DLD1 (cell line): ENCODE measurements at regions not wholly inside any gene's neighbourhood (a gene's known extent, or its start where the extent isn't known, plus 50 kb on each side); places are given as distances from the start of the nearest gene placed in this dataset.

Experiments
- in situ Hi-C: cut with HindIII; loops from 2 replicates; pipeline ENCODE4 v1.10.0; 2017; ENCODE audit warnings: low sequenced_read_pairs

DNA sequence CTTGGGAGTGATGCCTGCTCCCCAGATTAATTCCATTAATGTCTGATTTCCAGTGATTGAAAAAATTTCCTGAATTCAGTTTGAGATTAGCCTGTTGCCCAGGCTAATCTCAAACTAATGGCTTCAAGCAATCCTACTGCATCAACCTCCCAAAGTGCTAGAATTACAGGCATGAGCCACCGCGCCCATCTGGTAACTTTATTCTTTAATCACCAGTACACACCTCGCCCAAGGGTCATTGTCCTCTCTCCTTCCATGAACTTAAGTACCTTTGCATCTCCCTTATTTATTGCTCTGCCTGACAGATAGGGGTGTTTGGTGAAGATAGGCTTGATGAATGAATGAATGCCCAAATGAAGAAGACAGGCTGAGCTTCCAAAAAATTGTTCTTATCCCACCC is 366.5 kb downstream of the SIPA1L2 start:
- in situ Hi-C loops, result no loop called here

DNA sequence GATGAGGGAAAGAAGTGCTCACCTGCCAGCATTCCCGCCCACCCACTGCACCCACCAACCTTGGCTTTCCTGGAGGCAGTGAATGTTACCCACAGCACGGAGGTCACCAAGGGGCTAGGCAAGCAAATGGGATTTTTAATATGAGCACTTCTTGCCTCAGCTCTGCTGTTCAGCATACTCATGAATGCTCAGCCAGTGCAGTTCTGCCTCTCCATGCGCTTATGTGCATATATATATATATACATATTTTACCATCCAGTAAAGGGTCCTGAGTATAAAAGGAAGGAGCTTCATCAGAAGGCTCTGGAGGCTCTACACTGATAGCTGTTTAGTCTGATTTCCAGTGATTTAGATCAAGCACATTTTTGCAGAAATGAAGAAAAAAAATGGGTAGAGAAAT is 366.9 kb downstream of the SIPA1L2 start:
- in situ Hi-C loops, result no loop called here

DNA sequence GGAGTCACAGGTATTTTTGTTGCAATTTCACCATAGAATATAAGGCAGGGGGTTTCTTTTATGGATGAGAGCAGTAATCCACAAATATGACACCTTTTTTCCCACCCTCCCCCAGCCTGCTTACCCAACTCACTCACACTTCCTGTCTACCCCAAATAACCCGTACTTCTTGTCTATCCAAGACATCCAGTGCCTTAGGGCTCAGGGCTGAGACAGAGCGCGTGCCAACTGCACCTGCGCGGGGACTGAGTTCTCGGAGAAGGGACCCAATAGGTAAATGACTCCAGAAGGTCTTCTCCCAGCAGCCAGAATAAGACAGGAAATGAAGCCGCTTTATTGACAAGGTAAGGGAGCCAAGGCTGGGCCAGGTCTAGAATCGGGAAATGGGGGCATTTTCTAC is 369.1 kb downstream of the SIPA1L2 start:
- in situ Hi-C loops, result no loop called here

DNA sequence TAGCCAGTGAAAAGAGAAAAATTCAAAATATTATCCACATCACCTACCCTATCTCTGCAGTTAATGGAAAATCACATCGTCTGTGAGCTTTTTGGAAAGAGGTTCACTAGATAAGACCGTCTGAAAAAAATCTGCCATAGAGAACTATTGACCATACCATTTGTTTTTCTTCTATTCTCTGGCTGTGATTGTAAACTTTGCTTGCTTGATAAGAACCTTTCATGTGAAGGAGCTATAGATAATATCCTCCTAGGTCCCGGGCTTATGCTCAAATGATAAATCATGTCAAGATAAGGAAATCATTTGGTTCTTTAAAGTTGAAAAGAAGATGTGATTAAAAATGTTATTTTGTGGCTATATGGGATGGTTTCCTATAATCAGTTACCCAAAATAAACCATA is 369.9 kb downstream of the SIPA1L2 start:
- in situ Hi-C loops, result no loop called here

DNA sequence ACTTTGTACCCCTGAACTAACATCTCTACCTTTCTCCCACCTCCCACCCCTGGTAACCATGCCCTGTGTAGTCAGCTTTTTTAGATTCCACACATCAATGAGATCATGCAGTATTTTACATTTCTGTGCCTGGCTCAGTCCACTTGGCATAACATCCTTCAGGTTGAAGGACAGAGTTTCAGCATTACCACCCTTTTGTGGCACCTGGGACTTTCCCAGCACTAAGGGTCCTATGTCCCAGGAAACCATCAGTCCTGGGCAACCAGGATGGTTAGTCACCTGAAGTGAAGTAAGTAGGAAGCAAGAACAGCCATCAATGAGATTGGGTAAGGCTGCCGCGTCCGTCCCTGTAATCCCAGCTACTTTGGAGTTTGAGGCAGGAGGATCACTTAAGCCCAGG is 370.6 kb downstream of the SIPA1L2 start:
- in situ Hi-C loops, result no loop called here

DNA sequence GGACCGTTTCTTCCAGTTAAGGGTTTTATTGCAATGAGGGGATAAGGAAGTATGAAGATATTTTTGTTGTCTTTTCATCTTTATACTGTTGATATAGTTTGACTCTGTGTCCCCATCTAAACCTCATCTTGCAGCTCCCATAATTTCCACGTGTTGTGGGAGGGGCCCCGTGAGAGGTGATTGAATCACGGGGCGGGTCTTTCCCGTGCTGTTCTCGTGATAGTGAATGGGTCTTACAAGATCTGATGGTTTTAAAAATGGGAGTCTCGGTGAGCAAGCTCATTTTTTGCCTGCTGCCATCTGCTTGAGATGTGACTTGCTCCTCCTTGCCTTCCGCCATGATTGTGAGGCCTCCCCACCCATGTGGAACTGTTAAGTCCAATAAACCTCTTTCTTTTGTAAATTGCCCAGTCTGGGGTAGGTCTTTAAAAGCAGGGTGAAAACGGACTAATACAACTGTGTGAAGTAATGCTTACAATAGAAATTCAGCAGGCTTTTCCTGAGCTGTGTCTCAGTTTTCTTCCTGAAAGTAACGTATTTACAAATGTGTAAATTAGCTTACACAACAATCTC is 377.3 kb downstream of the SIPA1L2 start:
- in situ Hi-C loops, result no loop called here

DNA sequence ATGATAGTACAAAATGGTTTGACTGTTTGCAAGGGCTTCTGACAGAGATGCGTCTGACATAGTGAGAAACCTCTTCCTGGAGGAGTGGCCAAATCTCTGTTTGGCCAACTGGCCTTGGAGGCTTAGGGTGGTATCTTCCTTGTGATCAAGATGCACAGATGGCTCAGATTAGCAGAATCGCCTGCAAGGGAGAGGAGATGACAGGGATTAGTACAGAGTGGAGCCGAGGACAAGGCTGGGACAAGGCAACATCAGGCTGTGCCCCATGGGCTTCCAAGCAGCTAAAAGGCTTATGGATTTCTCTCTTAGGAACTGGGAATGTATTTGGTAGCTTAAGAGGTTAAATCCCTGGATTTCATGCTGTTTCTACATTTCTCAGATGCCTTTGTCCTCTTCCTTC is 379.1 kb downstream of the SIPA1L2 start:
- in situ Hi-C loops, result no loop called here

DNA sequence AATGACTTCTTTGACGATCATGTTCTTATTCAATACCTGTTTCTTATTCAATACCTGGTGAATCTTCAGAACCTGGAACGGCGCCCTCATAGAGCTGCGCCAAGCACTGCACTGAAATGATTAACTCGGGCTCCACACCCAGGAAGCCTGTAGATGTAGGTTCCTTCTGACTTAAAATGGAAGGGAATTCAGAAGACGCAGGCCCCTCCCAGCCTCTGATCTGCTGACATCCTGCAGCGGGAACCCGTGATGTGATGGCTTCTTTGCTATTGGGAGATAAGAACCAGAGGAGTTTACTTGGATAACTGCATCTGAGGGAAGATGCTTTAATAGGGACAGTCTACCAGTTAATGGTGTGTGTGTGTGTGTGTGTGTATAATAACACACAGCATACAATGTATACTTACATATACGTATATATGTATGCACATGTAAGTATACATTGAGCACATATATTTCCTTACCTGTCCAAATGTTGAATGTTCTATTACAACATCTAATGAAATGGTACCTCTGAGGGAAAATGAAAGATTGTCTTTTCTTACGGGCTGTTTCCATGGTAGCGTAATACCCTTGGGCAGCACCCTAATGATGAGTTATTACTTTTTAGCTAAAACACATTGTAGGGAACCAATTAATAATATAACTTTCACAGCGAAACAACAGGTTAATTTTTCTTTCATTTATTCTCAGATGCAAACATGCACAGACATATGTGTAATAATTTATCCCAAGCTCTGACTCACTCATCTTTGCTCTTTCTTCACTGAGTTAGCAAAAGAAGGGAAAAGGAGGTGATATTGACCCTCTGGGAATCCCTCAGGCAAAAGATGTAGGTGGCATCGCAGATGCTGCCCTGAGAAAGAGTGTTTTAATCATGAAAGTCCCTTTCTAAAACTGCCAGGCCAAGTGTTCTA is 379.8 kb downstream of the SIPA1L2 start:
- in situ Hi-C loops, result no loop called here

DNA sequence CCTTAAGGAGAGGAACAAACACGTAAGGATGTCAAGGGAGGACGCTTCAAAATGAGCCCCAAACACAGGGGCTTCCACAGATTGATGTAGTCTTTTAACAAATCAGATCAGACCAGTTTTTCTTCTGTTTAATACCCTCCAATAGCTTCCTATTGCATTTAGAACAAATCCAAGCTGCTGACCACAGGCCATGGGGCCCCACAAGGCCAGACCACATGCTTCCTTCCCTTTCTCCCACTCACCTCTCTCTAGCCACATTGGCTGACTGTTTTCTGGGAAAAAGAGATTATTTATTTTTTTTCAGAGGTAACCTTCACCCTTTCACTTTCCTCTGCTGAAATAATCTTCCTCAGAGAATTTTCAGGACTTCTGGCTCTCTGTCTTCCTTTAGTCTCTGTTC is 380.6 kb downstream of the SIPA1L2 start:
- in situ Hi-C loops, result no loop called here

DNA sequence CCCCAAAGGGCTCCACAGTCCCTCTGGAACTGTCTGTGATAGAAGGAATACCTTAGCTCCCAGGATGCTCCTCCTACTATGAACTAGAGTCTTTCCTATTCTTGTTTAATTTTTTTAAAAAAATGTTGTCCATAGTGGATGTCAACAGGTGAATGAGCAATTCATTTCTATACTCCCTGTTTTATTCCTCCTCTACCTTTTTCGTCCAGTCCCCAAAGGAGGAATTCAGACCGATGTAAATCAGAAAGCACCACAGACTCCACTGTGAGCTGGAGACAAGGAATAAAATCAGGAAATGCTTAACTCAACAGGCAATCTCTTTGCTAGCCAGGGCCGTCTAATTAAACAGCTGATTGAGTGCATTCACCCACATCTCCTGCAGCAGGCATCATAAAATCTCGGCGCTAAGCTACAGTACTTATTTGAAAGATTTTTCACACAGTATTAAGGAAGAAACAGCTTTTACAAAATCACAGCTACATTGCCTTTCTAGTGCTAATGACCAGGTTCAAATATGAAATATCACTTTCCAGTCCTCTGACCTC is 381.6 kb downstream of the SIPA1L2 start:
- in situ Hi-C loops, result no loop called here

DNA sequence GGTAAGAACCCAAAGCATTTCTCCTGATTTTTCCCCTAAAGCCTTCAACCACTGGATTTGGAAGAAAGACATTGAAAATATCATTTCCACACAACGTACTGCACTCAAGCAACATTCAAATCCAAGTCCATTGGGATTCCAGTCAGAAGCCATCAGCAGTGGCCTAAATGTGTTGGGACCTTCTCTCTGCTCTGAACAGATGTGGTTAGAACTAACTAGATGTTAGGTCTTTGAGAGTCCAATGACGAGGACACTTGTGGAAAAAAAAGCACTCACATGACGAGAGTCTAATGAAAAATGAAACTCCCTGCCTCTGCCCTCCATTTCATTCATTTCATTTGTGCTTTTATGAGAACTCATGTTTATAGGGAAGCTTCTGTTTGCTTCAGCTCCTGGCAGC is 382.3 kb downstream of the SIPA1L2 start:
- in situ Hi-C loops, result no loop called here

DNA sequence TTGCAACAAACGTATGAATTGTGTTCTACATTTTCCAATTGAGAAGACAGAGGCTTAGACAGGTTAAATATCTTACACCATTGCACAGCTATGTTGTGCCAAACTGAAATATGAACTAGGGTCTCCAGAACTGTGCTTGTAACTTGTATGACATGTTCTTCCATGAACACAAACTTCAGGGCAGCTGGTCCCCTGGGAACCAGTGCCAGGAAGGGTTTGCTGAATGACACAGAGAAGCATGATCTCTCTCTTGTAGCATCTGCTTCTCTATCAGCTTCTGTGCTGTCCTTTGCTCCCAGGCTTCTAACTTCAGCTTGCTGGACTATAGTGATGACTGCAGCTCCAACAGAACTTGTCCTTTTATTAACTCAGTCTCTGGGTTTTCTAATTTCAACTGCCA is 385.5 kb downstream of the SIPA1L2 start:
- in situ Hi-C loops, result no loop called here

DNA sequence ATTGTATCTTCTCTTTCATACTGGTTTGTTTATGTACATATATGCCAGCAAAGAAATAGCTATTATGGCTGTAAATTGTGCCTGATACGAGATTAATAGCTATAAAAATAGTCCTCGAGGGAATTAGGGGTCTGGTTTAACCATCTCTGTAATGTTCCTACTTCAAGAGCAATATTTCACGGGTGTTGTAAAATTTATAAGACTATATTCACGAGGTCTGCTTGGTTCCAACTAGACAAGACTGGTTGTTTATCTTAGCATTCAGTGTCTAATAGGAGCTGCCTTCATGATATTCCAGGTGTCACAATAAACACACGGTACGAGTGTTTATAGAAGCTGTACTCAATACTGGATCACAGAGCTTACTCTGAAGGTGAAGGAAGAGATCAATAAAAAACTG is 389.9 kb downstream of the SIPA1L2 start:
- in situ Hi-C loops, result no loop called here

DNA sequence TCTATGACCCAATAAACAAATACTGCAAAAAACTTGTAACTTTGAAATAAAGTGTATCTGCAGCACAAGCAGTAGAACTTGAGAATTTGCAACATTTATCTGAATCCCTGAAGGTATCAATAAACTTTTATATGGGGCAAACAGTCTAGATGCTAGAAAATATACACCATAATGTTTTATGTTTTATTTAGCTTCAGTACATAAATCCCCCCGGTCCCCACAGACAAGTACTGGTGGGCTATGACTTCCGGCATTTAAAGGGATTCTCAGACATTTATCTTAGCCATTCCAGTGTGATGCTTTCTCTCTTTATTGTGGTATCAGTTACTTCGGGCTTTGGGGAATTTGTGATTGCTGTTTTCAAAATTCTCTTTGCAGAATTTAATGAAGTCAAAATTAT is 390.4 kb downstream of the SIPA1L2 start:
- in situ Hi-C loops, result no loop called here

DNA sequence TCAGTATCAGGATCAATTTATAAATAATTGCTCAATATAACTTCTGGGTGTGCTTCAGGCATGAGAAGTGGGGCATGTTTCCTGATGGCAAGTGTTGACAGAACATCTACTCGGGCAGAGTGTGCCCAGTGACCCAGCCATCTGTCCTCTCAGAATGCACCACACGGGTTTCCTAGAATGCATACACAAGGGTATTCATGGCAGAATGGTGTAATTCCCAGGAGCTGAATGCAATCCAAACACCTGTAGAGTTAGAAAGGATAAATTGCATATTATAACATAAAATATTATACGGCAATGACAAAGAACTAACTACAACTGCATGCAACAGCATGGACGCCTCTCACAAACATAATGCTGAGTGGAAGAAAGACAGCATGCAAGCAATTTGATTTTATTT is 391.9 kb downstream of the SIPA1L2 start:
- in situ Hi-C loops, result no loop called here

DNA sequence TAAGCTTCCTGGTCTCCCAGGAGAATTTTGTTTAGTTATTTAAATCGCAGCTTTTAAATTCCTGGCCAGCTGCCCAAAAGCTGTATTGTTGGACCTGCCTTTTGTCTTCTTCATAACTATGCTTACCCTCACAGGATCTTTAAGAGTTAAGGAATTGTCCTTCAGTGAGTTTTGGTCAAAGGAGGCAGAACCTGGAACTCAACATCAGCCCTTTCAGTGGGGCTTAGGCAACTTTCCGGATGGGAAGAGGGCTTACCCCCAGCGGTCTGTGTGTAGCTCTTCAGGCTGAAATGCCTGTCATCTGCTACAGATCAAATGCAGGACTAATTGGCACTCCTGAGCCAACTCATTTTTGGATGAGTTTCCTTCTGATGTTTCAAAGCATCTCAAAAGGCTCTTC is 402.6 kb downstream of the SIPA1L2 start:
- in situ Hi-C loops, result no loop called here

DNA sequence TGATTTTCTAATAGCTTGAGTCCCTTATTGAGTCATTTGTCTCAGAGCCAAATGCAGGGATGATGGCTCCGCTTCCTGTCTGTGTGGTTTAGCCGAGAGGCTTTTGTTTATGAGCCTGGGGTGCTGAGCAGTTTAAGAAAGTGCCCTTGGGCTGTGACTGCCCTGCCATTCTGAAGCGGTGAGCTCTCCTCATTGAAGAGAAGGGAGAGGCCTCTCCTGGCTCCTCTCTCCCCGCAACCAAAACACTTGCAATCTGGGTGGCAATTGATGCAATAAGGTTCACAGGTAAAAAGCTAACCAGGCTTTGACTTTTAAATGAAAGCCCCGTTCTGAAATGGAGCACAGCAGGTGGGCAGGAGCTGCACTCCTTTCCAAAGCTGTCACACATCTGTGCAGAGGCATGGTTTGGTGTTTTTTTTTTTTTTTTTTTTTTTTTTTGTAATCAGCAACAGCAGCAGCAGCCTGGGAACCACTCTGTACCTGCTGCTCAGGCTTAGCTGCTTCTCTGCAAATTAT is 403.7 kb downstream of the SIPA1L2 start:
- in situ Hi-C loops, result no loop called here

DNA sequence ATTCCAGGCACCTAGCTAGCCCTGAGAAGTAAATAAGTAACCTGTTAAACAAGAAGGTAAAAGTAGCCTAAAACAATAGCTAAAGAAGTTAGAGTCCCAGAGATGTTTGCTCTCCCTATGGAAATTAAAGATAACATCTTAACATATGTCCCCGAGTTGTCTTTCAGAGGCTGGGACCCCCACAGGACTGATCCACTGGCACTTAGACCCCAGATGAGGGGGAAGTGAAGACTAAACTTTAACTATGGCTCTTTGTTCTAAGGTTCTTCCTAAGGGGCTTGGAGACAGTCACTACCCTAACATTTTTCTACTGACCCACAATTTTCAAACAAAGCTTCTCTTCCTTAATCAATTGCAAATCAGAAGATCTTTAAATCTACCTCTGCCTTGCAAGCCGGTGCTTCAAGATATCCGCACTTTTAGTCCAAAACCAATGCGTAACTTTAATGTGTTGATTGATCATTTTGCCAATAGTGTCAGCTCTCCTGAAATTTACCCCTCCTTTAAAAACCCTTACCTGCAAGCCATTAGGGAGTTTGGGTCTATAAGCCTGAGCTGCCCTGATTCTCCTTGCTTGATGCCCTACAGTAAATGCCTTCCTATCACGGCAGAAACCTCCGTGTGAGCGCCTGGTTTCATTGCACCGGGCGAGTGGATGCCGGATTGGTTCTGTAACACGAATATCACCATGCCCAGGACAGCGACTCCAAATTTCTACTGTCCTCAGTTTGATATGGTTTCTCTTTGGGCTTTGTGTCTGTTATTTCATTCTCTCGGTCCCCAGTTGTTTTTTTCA is 404.4 kb downstream of the SIPA1L2 start:
- in situ Hi-C loops, result no loop called here

DNA sequence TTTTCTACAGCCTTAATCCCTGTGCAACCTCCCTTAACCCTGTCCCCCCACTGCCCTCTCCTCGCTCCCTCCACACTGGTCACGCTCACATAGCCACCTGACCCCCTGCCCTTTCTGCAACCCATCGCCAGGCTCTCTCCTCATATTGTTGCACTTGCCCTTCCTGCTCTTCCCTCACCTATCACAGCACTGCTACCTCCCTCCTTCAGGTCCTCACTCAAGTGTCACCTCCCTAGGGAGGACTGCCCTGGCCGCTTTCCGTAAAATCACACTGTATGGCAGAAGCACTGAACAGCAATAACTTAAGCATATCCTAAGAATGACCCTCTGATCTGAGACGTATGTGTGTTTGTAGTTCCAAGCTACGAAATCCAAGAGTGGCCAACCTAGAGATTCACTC is 406.0 kb downstream of the SIPA1L2 start:
- in situ Hi-C loops, result no loop called here

DNA sequence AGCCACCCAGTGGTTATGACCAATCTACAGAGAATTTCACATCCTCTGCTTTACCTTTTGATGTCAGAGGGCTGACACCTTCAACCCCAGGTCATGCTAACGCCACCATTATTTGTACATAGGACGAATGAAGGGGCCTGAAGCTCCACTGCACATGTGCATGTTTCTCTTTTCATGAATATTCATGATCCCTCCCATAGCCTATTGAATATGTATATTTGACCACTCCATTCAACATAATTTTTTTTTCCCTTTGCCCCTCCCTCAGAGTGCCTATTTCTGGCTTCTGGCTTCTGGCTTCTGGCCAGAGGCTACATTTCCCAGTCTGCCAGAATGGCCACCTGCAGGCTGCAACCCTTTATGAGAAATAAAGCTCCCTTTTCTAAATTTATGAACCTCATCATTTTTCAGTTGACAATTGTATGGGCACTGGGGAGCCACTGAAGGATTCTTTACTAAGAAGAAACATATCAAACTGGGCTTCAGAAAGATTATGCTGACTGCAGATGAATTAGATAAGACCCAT is 406.7 kb downstream of the SIPA1L2 start:
- in situ Hi-C loops, result no loop called here

DNA sequence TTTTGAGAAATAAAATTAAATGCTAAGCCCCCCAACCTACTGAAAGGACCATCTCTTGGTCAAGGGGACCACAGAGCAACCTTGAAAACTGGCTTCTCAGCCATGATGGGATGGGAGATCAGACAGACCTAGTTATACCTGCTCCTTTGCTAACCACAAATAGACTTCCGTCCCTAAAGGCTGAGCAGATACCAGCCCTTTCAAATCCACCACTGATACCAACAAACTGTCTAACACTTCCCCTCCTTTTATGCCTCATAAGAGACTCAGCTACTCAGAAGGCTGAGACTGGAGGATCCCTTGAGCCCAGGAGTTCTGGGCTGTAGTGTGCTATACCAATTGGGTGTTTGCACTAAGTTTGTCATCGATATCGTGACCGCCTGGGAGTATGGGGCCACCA is 407.3 kb downstream of the SIPA1L2 start:
- in situ Hi-C loops, result no loop called here
